Tibial nerve (tissue), 4 donors: ENCODE measurements at regions not wholly inside any gene's neighbourhood (a gene's known extent, or its start where the extent isn't known, plus 50 kb on each side); places are given as distances from the start of the nearest gene placed in this dataset.

Experiments used
- DNase-seq, 2 donors: peaks; one replicate each; pipeline ENCODE4 v3.0.0-alpha.2; 2019; ENCODE audit warnings: low spot score in 2 of 2
- H3K27ac ChIP-seq, 4 donors: fragments of 200-600 bp; sonication (generic) in 3 of 4; one replicate each; pipeline ENCODE4 v1.5.1; 2017 to 2019; ENCODE audit warnings: mild to moderate bottlenecking in 1 of 4
- H3K27me3 ChIP-seq, 2 donors: fragments of 200-600 bp; sonication (generic) in 1 of 2; one replicate each; pipeline versions ENCODE4 v1.5.1 to v1.6.0; 2017 to 2019
- H3K36me3 ChIP-seq, 3 donors: fragments of 200-600 bp; sonication (generic); one replicate each; pipeline ENCODE4 v1.5.1; 2018 to 2019
- H3K4me1 ChIP-seq, 4 donors: fragments of 200-600 bp; sonication (generic) in 3 of 4; one replicate each; pipeline ENCODE4 v1.5.1; 2017 to 2019
- H3K4me3 ChIP-seq, 4 donors: fragments of 200-600 bp; sonication (generic) in 3 of 4; one replicate each; pipeline ENCODE4 v1.5.1; 2017 to 2019; ENCODE audit warnings: mild to moderate bottlenecking in 1 of 4, moderate library complexity in 1 of 4
- H3K9me3 ChIP-seq, 4 donors: fragments of 200-600 bp; sonication (generic) in 3 of 4; one replicate each; pipeline ENCODE4 v1.5.1; 2017 to 2019
- CTCF ChIP-seq, 5 experiments: fragments of 200-600 bp in 3 of 5; fragments of 450-650 bp in 2 of 5; sonication (generic) in 3 of 5; IDR thresholded peaks; one replicate each; pipeline ENCODE4 v1.5.1; 2016 to 2019; ENCODE audit warnings: antibody characterized with exemption in 5 of 5, mild to moderate bottlenecking in 3 of 5, moderate library complexity in 2 of 5
- EP300 ChIP-seq, 2 donors: sonication (generic); formaldehyde crosslinking; IDR thresholded peaks; one replicate each; pipeline ENCODE4 v1.6.1; 2017; ENCODE audit warnings: antibody characterized with exemption in 2 of 2, mild to moderate bottlenecking in 1 of 2
- POLR2A ChIP-seq, 2 donors: fragments of 450-650 bp; IDR thresholded peaks; one replicate each; pipeline ENCODE4 v1.6.1; 2017; ENCODE audit warnings: antibody characterized with exemption in 2 of 2, mild to moderate bottlenecking in 2 of 2, moderate library complexity in 2 of 2
- WGBS, 2 donors: methylation state at CpG; one replicate each; pipeline ENCODE4 v1.1.5; 2018; 5-methylcytosine and 5-hydroxymethylcytosine counted together

GRCh38 chr6:96276305-96276704 lies 245.3 kb upstream of the UFL1 start:
- H3K36me3 ChIP-seq, result no peaks in the 10 kb centered on the region
- H3K27ac ChIP-seq, result no peak overlapping the region
- peaks cover 0 to 5% (median 0%) of the 10 kb centered on the region in 4 donors for H3K9me3 ChIP-seq
- no peak for DNase-seq
- H3K27me3 ChIP-seq, result no peaks in the 10 kb centered on the region
- no peak overlapping the region for H3K4me3 ChIP-seq
- no peak for TF ChIP-seq EP300 (IDR thresholded peaks at IDR 0.05)
- no peak for TF ChIP-seq POLR2A (IDR thresholded peaks at IDR 0.05)
- no peak for TF ChIP-seq CTCF (IDR thresholded peaks at IDR 0.05)
- H3K4me1 ChIP-seq, result no peaks in the 10 kb centered on the region
- 56 to 85% methylated on average over 2 of the region's 2 CpGs for WGBS, 2 donors

- no peaks in the 10 kb centered on the region for H3K27me3 ChIP-seq
- H3K27ac ChIP-seq, result no peak overlapping the region
- TF ChIP-seq EP300 (IDR thresholded peaks at IDR 0.05) (no peak), POLR2A (IDR thresholded peaks at IDR 0.05) (no peak), CTCF (IDR thresholded peaks at IDR 0.05) (no peak)
- no peak for DNase-seq
- no peaks in the 10 kb centered on the region for H3K36me3 ChIP-seq
- H3K4me1 ChIP-seq, result no peaks in the 10 kb centered on the region
- H3K9me3 ChIP-seq, result peaks cover 0 to 2% (median 0%) of the 10 kb centered on the region in 4 donors
- H3K4me3 ChIP-seq, result no peak overlapping the region
Observed at GRCh38 chr6:96276856-96277255, 244.8 kb upstream of the UFL1 start.

DNA sequence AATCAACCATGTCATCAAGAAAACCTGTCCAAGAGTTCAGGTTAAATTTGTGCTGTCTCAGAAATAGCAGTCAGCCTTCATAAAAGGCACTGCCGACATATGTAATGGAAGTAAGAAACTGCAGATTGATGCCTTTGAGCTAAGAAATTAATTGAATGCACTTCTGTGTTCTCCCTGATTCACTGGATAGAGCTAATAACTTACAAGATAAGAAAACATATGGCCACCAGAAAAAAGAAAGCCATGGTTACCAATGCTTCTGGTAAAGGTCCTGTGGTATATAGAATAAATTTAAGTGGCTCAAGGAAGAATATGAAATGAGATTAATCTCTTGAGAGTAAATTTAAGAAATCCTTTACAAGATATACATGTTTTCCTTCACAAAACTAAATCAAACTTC lies 242.5 kb upstream of the UFL1 start:
- DNase-seq, result no peak
- H3K27ac ChIP-seq, result no peak overlapping the region
- WGBS, 2 donors, result 67 to 72% methylated on average over 1 of the region's 1 CpG
- TF ChIP-seq CTCF (IDR thresholded peaks at IDR 0.05), result no peak
- no peak for TF ChIP-seq POLR2A (IDR thresholded peaks at IDR 0.05)
- TF ChIP-seq EP300 (IDR thresholded peaks at IDR 0.05), result no peak
- H3K4me1 ChIP-seq, result no peaks in the 10 kb centered on the region
- H3K4me3 ChIP-seq, result no peak overlapping the region
- no peaks in the 10 kb centered on the region for H3K36me3 ChIP-seq
- no peaks in the 10 kb centered on the region for H3K27me3 ChIP-seq
- no peaks in the 10 kb centered on the region for H3K9me3 ChIP-seq

DNA sequence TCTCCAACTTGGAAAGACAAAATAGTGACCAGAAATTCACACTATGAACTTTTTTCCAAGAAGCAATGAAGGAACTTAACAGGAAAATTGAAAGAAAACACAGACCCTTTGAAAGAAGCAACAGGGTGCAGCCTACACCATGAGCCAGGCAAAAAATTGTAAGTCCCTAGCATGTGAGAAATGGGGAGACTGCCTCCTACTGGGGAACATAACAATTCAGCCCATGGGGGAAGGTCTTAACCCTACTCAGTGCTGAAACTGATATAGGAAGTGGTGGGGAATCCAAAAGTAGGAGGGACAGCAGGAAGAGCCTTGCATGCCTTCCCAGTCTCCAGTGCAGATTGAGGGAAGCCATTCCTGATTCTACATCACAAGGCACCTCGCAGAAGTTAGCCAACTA lies 235.1 kb upstream of the UFL1 start:
- Histone ChIP-seq H3K4me3 (no peak overlapping the region), H3K36me3 (no peaks in the 10 kb centered on the region), H3K9me3 (no peaks in the 10 kb centered on the region), H3K4me1 (no peaks in the 10 kb centered on the region), H3K27me3 (no peaks in the 10 kb centered on the region), H3K27ac (no peak overlapping the region)
- no peak for DNase-seq
- WGBS, 2 donors, result 88 to 100% methylated on average over 1 of the region's 1 CpG
- no peak for TF ChIP-seq CTCF (IDR thresholded peaks at IDR 0.05)
- TF ChIP-seq EP300 (IDR thresholded peaks at IDR 0.05), result no peak
- no peak for TF ChIP-seq POLR2A (IDR thresholded peaks at IDR 0.05)

GRCh38 chr6:96299525-96299924 lies 222.1 kb upstream of the UFL1 start:
- Histone ChIP-seq H3K36me3 (no peaks in the 10 kb centered on the region), H3K27me3 (no peaks in the 10 kb centered on the region), H3K4me3 (no peak overlapping the region), H3K9me3 (peaks cover 0 to 8% (median 0%) of the 10 kb centered on the region in 4 donors), H3K4me1 (no peaks in the 10 kb centered on the region), H3K27ac (no peak overlapping the region)
- WGBS, 2 donors, result 90 to 100% methylated on average over 1 of the region's 1 CpG
- TF ChIP-seq POLR2A (IDR thresholded peaks at IDR 0.05), result no peak
- TF ChIP-seq EP300 (IDR thresholded peaks at IDR 0.05), result no peak
- TF ChIP-seq CTCF (IDR thresholded peaks at IDR 0.05), result no peak
- DNase-seq, result no peak
